ENCODE measurements at regions not wholly inside any gene's neighbourhood (a gene's known extent, or its start where the extent isn't known, plus 50 kb on each side); places are given as distances from the start of the nearest gene placed in this dataset.

- TF ChIP-seq, protein P1, sequence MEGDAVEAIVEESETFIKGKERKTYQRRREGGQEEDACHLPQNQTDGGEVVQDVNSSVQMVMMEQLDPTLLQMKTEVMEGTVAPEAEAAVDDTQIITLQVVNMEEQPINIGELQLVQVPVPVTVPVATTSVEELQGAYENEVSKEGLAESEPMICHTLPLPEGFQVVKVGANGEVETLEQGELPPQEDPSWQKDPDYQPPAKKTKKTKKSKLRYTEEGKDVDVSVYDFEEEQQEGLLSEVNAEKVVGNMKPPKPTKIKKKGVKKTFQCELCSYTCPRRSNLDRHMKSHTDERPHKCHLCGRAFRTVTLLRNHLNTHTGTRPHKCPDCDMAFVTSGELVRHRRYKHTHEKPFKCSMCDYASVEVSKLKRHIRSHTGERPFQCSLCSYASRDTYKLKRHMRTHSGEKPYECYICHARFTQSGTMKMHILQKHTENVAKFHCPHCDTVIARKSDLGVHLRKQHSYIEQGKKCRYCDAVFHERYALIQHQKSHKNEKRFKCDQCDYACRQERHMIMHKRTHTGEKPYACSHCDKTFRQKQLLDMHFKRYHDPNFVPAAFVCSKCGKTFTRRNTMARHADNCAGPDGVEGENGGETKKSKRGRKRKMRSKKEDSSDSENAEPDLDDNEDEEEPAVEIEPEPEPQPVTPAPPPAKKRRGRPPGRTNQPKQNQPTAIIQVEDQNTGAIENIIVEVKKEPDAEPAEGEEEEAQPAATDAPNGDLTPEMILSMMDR (IDR thresholded peaks at IDR 0.05) = no peak
- TF ChIP-seq POLR2A (IDR thresholded peaks at IDR 0.05) = no peak
Measured at GRCh38 chr4:138611017-138611416, 368.9 kb upstream of the SLC7A11 start.

Data from uterus (tissue), 2 donors.